PFSK-1 (cell line): ENCODE measurements at regions not wholly inside any gene's neighbourhood (a gene's known extent, or its start where the extent isn't known, plus 50 kb on each side); places are given as distances from the start of the nearest gene placed in this dataset.

ENCODE experiments used
- FOXP2 ChIP-seq: optimal IDR thresholded peaks from 2 replicates; pipeline ENCODE3; 2011; ENCODE audit warnings: borderline replicate concordance, control low read depth, inconsistent platforms; ENCODE audit not compliant: insufficient read depth; ENCODE audit errors: extremely low read length, extremely low read depth
- POLR2AphosphoS5 ChIP-seq: IDR thresholded peaks from 2 replicates; pipeline ENCODE4 v1.6.1; 2012; ENCODE audit warnings: low read depth, mild to moderate bottlenecking, control low read depth, low read length, moderate library complexity
- SIN3A ChIP-seq: IDR thresholded peaks from 2 replicates; pipeline ENCODE4 v1.6.1; 2012; ENCODE audit warnings: mild to moderate bottlenecking, low read length, moderate library complexity, borderline replicate concordance; ENCODE audit not compliant: insufficient read depth
- TAF1 ChIP-seq: IDR thresholded peaks from 2 replicates; pipeline ENCODE4 v1.6.1; 2012; ENCODE audit warnings: low read length, control low read depth, borderline replicate concordance; ENCODE audit not compliant: insufficient read depth
- TF ChIP-seq, protein P1 (sequence below), 2 experiments: IDR thresholded peaks; 2 replicates each; pipeline versions ENCODE4 v1.6.1 to v1.8.0; 2011 to 2012; ENCODE audit warnings: low read depth in 2 of 2, low read length in 2 of 2, control low read depth in 1 of 2, inconsistent platforms in 1 of 2, mild to moderate bottlenecking in 1 of 2, moderate library complexity in 1 of 2; ENCODE audit not compliant: insufficient read depth in 1 of 2

DNA sequence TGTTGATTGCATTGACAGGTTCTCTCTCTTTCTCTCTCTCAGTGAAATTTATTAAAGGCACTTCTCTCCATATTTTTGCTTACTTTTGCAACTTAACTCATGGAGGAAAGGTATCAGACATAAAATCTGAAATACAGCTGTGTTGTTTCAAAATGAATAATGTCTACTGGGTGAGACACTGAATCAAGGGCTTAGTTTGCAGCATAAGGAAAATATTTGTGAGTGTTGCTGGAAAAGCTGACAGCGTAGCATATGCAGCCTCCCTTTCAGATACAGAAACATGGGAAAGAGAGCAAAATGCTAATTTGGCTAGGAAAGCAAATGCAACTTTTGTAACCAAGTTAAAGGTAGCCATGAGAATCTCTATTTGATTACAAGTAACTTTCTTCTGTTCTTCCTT is 81.5 kb upstream of the COL3A1 start:
- TF ChIP-seq FOXP2 = no peak
- no peak for TF ChIP-seq TAF1
- TF ChIP-seq, protein P1, sequence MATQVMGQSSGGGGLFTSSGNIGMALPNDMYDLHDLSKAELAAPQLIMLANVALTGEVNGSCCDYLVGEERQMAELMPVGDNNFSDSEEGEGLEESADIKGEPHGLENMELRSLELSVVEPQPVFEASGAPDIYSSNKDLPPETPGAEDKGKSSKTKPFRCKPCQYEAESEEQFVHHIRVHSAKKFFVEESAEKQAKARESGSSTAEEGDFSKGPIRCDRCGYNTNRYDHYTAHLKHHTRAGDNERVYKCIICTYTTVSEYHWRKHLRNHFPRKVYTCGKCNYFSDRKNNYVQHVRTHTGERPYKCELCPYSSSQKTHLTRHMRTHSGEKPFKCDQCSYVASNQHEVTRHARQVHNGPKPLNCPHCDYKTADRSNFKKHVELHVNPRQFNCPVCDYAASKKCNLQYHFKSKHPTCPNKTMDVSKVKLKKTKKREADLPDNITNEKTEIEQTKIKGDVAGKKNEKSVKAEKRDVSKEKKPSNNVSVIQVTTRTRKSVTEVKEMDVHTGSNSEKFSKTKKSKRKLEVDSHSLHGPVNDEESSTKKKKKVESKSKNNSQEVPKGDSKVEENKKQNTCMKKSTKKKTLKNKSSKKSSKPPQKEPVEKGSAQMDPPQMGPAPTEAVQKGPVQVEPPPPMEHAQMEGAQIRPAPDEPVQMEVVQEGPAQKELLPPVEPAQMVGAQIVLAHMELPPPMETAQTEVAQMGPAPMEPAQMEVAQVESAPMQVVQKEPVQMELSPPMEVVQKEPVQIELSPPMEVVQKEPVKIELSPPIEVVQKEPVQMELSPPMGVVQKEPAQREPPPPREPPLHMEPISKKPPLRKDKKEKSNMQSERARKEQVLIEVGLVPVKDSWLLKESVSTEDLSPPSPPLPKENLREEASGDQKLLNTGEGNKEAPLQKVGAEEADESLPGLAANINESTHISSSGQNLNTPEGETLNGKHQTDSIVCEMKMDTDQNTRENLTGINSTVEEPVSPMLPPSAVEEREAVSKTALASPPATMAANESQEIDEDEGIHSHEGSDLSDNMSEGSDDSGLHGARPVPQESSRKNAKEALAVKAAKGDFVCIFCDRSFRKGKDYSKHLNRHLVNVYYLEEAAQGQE (IDR thresholded peaks at IDR 0.05; ENCODE audit: insufficient read depth in 1 of 2, low read depth in 2 of 2, low read length in 2 of 2) = no peak
- no peak for TF ChIP-seq POLR2AphosphoS5
- no peak for TF ChIP-seq SIN3A

DNA sequence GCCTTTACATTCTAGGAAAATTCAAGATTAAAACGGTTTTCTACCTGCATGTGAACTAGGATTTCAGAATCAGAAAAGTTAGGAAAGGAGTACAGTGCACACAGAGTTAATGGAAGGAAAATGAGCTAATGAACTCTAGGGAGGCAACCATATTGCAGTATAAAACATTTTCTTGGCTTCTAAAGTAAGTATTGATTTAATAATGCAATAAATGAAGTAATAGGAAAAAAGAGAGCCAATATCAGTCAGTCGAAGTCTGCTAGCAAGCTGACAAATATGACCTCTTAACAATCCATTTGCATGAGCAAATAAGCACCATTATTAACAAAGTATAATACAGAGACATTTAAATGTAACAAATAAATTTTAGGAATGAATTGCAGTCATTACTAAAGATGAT is 80.2 kb upstream of the COL3A1 start:
- TF ChIP-seq SIN3A = no peak
- no peak for TF ChIP-seq TAF1
- TF ChIP-seq FOXP2 = no peak
- no peak for TF ChIP-seq POLR2AphosphoS5
- TF ChIP-seq, protein P1 (IDR thresholded peaks at IDR 0.05; ENCODE audit: insufficient read depth in 1 of 2, low read depth in 2 of 2, low read length in 2 of 2) = no peak

DNA sequence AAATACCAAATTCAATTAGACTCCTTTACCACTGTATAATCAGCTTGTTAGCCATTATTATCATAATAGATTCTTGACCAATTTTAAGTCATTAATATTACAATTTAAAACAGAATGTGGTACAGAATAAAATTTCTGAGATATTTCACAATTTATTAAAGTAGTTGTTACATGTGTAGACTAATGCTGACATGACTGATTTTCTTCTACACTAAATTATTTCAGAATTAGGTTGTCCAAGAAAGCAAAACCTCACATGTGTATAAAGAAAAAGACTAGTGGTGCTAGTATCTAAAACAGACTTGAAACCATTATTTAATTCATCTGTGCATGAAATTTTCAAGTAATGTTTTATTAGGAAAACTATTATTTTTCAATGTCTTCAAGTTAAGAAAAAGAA is 79.2 kb upstream of the COL3A1 start:
- TF ChIP-seq SIN3A (no peak), FOXP2 (no peak), TAF1 (no peak), POLR2AphosphoS5 (no peak)
- TF ChIP-seq, protein P1 (IDR thresholded peaks at IDR 0.05; ENCODE audit: insufficient read depth in 1 of 2, low read depth in 2 of 2, low read length in 2 of 2) = no peak

DNA sequence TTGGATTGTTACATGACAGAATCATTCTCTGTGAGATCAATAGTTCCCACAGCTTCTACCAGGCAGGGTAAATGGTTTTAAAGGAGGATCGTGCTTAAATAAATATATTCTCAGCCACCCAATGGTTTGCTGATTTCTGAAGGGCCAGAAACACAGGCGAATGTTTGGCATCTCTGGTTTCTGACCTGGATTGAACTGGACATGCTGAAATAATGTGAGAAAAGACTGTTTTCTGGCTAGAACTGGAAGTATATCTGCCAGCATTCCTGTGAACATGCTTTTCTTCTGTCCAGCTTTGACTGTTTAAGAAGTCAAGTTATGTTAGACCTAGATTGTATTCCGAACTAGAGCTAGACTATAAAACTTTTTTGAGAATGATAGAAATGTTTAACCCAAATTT is 77.1 kb upstream of the COL3A1 start:
- TF ChIP-seq TAF1 = no peak
- TF ChIP-seq FOXP2 = no peak
- TF ChIP-seq POLR2AphosphoS5 = no peak
- no peak for TF ChIP-seq SIN3A
- TF ChIP-seq, protein P1 (IDR thresholded peaks at IDR 0.05; ENCODE audit: insufficient read depth in 1 of 2, low read depth in 2 of 2, low read length in 2 of 2) = no peak

DNA sequence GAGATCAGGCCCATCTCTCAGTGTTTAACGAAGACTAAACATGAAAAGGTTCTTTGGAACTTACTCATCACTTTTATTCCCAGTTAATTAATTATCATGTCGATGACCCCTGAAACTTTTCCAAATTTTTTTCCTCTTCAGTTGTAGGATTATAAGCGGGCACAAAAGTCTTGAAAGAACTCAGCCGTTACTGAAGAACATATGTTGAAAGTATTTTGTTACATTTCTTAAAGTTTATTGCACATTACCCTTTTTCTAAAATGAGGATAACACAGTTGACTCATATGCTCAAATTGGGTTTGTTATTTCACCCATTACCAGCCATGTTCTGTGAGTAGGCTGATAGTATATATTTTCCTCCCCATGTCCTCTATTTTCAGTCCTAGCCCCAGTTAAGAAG is 75.9 kb upstream of the COL3A1 start:
- TF ChIP-seq TAF1 (no peak), FOXP2 (no peak), SIN3A (no peak), POLR2AphosphoS5 (no peak)
- TF ChIP-seq, protein P1 (IDR thresholded peaks at IDR 0.05; ENCODE audit: insufficient read depth in 1 of 2, low read depth in 2 of 2, low read length in 2 of 2) = no peak
